Neural cell (in vitro differentiated cells): ENCODE measurements at regions not wholly inside any gene's neighbourhood (a gene's known extent, or its start where the extent isn't known, plus 50 kb on each side); places are given as distances from the start of the nearest gene placed in this dataset.

Experiments used
- EP300 ChIP-seq: fragments of 450-650 bp; conservative IDR thresholded peaks from 2 replicates; pipeline ENCODE4 v1.6.1; 2014; ENCODE audit warnings: antibody characterized with exemption, mild to moderate bottlenecking, moderate library complexity; ENCODE audit not compliant: poor library complexity, severe bottlenecking
- TF ChIP-seq, protein P1 (sequence below): fragments of 450-650 bp; IDR thresholded peaks from 2 replicates; pipeline ENCODE4 v1.5.1; 2014; ENCODE audit warnings: antibody characterized with exemption, mild to moderate bottlenecking, moderate library complexity; ENCODE audit not compliant: poor library complexity, severe bottlenecking

DNA sequence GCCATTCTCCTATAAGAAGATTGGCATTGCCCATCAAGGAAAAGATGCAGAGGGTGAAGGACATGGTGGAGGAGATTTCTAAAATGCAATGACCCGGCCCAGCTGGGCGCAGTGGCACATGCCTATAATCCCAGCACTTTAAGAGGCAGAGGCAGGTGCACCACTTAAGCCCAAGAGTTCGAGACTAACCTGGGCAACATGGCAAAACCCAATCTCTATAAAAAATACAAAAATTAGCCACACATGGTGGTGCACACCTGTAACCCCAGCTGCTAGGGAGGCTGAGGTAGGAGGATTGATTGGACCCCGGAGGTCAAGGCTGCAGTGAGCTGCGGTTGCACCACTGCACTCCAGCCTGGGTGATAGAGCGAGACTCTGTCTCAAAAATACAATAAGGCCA, 331.8 kb downstream of the FOXO1 start:
- TF ChIP-seq, protein P1, sequence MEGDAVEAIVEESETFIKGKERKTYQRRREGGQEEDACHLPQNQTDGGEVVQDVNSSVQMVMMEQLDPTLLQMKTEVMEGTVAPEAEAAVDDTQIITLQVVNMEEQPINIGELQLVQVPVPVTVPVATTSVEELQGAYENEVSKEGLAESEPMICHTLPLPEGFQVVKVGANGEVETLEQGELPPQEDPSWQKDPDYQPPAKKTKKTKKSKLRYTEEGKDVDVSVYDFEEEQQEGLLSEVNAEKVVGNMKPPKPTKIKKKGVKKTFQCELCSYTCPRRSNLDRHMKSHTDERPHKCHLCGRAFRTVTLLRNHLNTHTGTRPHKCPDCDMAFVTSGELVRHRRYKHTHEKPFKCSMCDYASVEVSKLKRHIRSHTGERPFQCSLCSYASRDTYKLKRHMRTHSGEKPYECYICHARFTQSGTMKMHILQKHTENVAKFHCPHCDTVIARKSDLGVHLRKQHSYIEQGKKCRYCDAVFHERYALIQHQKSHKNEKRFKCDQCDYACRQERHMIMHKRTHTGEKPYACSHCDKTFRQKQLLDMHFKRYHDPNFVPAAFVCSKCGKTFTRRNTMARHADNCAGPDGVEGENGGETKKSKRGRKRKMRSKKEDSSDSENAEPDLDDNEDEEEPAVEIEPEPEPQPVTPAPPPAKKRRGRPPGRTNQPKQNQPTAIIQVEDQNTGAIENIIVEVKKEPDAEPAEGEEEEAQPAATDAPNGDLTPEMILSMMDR: no peak
- TF ChIP-seq EP300: no peak
